ENCODE measurements at regions not wholly inside any gene's neighbourhood (a gene's known extent, or its start where the extent isn't known, plus 50 kb on each side); places are given as distances from the start of the nearest gene placed in this dataset.

GRCh38 chr4:136337216-136337615 is 1195.1 kb downstream of the PCDH18 start:
- no peak for DNase-seq

- no peak for DNase-seq
Observed at GRCh38 chr4:136336479-136336878, 1195.8 kb downstream of the PCDH18 start.

- DNase-seq: no peak
Observed at GRCh38 chr4:136329042-136329662, 1203.1 kb downstream of the PCDH18 start.

- DNase-seq: no peak
Observed at GRCh38 chr4:136328131-136328530, 1204.2 kb downstream of the PCDH18 start.

- no peak for DNase-seq
Observed at GRCh38 chr4:136320465-136320813, 1211.9 kb downstream of the PCDH18 start.

- DNase-seq: no peak
Observed at GRCh38 chr4:136319789-136320464, 1212.4 kb downstream of the PCDH18 start.

GRCh38 chr4:136316961-136317360 is 1215.3 kb downstream of the PCDH18 start:
- DNase-seq: no peak

GRCh38 chr4:136314686-136315085 is 1217.6 kb downstream of the PCDH18 start:
- no peak for DNase-seq

- no peak for DNase-seq
Observed at GRCh38 chr4:136311774-136312173, 1220.5 kb downstream of the PCDH18 start.

- DNase-seq: no peak
Observed at GRCh38 chr4:136307765-136308164, 1224.5 kb downstream of the PCDH18 start.

GRCh38 chr4:136306361-136306760 is 1225.9 kb downstream of the PCDH18 start:
- no peak for DNase-seq

GRCh38 chr4:136302566-136302965 is 1229.7 kb downstream of the PCDH18 start:
- no peak for DNase-seq

GRCh38 chr4:136301749-136302495 is 1230.4 kb downstream of the PCDH18 start:
- no peak for DNase-seq

- DNase-seq: no peak
Observed at GRCh38 chr4:136283977-136284376, 1248.3 kb downstream of the PCDH18 start.

- no peak for DNase-seq
Observed at GRCh38 chr4:136281889-136282288, 1250.4 kb downstream of the PCDH18 start.

GRCh38 chr4:136281307-136281706 is 1251.0 kb downstream of the PCDH18 start:
- DNase-seq: no peak

GRCh38 chr4:136277741-136278140 is 1254.6 kb downstream of the PCDH18 start:
- DNase-seq: no peak

- DNase-seq: no peak
Observed at GRCh38 chr4:136246876-136247275, 1285.4 kb downstream of the PCDH18 start.

- no peak for DNase-seq
Observed at GRCh38 chr4:136241221-136241986, 1290.9 kb downstream of the PCDH18 start.

GRCh38 chr4:136227315-136227714 is 1305.0 kb downstream of the PCDH18 start:
- no peak for DNase-seq

- DNase-seq: no peak
Observed at GRCh38 chr4:136219592-136220125, 1312.6 kb downstream of the PCDH18 start.

GRCh38 chr4:136203199-136203598 is 1329.1 kb downstream of the PCDH18 start:
- no peak for DNase-seq

GRCh38 chr4:136198358-136198757 is 1333.9 kb downstream of the PCDH18 start:
- DNase-seq: no peak
